RCC 7860 (cell line): ENCODE measurements at regions not wholly inside any gene's neighbourhood (a gene's known extent, or its start where the extent isn't known, plus 50 kb on each side); places are given as distances from the start of the nearest gene placed in this dataset.

Source experiments
- DNase-seq: peaks from one replicate; pipeline ENCODE4 v3.0.0-alpha.2; 2015; ENCODE audit warnings: low spot score
- FAIRE-seq: peaks from 2 replicates; lab custom pipeline; 2012; peaks lifted over from hg19 to GRCh38; lab: Jason Lieb, UNC

DNA sequence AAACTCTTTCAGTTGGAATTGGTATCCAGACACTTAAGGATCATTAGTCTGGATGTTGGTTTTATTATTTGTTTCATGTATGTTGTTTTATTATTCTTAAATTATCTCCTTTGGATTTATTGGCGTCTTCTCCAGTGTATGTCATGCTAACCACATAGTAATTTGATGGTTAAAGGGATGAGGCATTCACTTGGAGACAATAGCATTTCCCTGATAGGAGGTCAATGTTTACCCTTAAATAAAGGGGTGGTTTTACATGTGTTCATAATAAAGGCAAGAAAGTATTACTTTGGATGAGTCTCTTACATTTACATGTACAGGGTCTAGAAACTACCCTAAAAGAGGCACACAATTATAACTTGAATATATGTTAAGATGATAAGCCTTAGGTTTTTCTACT, 51.2 kb upstream of the RNF144B start:
- DNase-seq (no peak), FAIRE-seq (no peak)

DNA sequence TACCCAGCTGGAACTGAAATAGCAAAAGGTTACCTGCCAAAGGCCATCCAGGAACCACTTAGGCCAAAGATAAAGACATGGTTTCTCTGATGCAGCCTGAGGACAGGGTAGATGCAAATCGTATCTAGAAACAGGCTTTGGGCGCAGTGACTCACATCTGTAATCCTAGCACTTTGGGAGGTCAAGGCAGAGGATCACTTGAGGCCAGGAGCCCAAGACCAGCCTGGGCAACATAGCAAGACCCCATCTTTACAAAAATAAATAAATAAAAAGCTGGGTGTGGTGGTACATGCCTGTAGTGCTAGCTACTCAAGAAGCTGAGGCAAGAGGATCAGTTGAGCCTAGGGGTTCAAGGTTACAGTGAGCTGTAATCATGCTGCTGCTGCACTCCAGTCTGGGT, 52.9 kb upstream of the RNF144B start:
- DNase-seq (no peak), FAIRE-seq (no peak)

DNA sequence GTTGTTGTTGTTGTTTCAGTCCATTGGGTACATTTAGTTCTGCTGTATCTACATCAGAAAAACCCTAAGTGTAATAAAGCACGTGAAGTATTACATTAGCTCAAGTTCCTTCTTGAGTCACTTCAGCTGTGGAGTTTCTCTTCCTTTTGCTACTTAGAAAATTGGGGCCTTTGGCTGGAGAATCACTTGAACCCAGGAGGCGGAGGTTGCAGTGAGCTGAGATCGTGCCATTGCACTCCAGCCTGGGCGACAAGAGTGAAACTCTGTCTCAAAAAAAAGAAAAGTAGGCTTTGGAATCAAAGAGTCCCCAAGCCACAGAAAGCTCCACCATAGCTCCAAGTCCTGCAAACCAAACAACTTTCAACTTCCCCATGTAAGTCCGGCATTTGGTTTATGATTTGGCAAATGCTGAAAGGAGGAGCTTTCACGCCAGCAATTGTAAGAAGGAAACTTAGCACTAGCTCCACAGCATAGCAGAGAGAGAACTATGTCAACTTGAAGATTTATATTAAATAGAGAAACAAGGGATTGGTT, 56.5 kb upstream of the RNF144B start:
- DNase-seq, result no peak
- FAIRE-seq, result no peak

DNA sequence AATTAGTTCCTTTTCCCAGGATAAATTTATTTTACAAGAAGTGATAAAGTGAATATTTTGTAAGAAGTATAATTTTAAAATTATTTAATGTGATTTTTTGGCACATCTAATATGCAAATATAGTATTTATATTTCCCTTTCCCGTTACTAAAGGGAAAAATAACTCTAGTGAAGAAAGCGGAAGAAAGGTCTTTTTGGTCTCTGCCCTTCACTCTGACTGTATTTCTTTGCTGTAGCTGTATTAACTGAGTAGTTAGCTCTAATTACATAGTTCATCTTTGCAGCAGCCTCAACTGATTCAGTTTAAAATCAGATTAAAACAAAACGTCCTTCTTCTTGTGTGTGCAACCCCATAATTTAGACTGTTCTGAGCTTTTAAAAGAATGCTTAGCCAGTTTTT, 57.4 kb upstream of the RNF144B start:
- no peak for FAIRE-seq

DNA sequence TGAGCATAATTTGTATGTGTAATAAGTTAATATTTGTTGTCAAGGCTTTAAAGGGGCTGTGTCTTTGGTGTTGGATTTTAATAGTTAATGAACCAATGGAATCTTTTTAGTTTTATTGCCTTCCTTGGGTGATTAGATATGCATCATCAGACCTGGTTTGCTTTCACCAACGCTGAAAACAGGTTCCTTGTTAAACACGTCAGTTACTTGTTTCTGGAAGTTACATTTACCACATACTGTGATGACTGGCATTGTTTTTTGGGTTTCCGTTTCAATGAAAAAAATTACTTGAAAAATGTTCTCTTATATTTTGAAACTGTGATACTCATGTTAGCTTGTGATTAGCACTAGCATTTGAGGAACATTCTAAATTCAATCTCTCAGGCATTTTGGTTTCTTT, 58.6 kb upstream of the RNF144B start:
- FAIRE-seq, result no peak

More for the DNA sequence above, 57.4 kb upstream of the RNF144B start:
- no peak for DNase-seq

DNA sequence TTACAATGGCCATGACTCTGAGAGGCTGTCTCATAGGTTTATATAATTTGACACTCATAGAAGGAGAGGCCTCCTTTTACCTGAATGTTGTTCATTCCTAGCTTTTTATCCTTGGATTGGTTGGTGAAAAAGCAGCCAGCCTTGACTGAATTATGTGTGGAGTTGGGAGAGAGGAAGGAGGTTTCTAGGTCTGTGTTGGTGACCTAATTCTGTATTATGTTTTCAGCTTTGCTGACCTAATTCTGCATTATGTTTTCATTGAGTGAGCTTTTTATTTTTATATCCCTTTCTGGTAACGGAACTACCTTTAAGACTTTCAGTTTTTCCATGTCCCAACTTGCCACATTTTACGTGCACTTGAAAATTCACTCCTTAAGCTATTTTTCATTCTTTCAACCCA, 59.1 kb upstream of the RNF144B start:
- DNase-seq (no peak), FAIRE-seq (no peak)

More for the DNA sequence above, 58.6 kb upstream of the RNF144B start:
- DNase-seq, result no peak

DNA sequence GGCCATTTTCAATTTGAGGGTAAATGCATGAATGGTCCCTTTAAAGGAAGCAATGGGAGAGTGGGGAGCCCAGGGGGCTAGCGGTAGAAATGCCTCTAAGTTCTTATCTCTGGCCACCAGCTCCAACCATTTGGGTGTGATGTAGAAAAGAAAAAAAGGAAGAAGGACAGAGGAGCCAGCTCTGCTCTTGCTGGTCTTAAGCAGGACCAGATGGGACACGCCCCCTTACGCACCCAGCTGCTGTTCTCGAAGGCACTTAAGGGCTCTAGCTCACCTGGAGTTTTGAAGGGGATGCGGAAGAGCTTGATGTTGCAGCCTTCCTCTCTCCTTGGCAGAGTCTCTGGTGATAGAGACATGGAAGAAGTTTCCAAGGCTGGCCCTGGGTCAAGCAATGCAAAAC, 59.5 kb upstream of the RNF144B start:
- FAIRE-seq (no peak), DNase-seq (no peak)

DNA sequence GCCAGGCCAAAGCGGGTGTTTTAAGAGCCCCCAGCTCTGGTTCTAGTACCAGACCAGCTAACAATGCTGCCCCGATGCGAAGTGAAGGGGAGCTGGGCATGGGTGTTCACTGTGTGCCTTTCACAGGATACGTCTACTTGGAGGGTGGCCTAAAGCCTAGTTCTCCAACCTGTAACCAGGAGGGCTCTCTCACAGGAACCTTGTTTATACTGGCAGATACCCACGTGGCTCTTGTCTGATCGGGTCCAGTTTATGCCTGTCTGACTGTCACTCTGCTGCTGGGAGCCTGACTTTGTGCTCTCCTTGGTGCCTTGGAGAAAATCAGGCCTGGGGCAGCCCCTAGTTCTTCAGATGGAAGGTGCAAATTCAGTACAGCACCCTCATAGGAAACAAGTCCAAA, 60.2 kb upstream of the RNF144B start:
- FAIRE-seq, result no peak
- no peak for DNase-seq

DNA sequence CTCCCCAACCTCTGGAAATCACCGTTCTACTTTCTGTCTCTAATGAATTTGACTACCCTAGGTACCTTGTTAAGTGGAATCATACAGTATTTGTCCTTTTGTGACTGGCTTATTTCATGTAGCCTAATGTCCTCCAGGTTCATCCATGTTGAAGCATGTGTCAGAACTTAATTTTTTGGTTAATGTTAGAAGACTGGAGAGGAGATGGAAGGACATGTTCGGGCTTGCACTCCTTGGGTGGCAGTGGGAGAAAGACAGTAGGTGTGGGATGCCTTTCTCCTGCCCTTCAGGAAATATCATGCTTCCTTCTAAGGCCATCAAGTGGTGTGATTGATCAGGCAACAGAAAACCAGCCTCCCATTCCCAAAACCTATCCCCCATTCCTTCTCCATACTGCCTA, 61.1 kb upstream of the RNF144B start:
- FAIRE-seq, result no peak
- DNase-seq, result no peak

DNA sequence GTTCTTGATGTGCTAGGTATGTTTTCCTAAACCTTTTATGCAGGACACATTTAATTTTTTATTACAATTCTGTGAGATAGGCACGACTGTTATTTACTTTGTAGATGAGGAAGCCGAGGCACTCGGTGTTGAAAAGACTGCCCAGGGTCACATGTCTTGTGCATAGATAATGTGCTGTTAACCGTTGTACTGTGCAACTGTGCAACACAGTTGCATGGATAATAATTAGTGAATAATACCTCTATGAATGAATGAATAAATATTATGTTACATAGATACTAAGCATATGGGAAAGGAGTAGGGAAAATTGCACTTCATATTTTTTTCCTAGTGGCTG, 60.3 kb upstream of the DEK start:
- FAIRE-seq, result no peak
- no peak for DNase-seq

DNA sequence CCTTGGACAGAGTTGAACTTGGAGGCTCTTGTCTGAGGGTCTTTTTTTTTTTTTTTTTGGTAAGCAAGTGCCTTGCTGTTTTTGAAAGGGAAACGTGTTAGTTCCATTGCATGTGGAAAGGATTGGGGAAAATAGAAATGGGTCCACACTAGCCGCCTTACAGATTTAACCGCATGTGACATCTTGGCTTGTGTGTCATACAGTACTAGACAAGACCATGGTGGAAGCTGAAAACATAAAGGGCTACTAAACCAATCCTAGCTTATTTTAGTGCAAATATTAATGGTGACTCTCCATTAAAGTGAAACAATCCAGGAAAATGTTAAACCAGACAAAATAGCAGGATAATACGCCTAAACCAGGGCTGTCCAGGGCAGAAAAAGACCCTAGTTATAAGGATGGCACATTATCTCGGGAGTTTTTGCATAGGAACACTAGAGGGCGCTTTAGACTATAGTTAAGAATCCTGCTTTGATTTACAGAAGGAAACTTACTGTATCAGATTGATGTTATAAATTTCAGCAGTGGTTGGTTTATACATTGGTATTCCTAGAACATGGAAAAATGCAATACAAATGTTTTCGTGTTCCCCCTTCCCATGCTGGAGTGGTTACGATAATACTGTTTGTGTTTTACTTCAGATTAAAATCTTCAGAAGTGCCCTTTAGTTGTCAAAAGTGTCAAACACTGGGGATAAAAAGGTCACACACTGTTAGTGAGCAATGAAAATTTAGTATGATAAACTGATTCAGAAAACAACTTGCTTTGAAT, 59.8 kb upstream of the DEK start:
- peak; percentile 54 for FAIRE-seq
- DNase-seq, result peak; percentile 46

DNA sequence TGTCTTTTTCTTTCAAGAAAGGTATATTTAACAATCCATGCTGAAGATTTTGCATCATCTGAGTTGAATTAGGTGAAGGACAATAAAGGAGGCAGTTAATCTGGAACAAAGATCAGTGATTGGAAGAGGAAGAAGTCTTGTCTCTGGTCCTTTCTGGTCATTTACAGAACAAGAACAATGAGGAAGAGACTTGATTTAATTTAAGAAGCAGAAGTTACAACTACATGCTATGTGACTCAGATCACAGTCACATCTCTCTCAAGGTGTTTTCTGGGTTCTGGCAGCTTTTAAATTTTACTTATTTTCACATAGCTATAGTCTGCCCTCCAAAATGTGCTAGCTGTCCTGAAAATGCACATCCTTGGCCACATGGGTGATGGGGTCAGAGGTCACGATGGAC, 53.5 kb upstream of the DEK start:
- FAIRE-seq (no peak), DNase-seq (no peak)

DNA sequence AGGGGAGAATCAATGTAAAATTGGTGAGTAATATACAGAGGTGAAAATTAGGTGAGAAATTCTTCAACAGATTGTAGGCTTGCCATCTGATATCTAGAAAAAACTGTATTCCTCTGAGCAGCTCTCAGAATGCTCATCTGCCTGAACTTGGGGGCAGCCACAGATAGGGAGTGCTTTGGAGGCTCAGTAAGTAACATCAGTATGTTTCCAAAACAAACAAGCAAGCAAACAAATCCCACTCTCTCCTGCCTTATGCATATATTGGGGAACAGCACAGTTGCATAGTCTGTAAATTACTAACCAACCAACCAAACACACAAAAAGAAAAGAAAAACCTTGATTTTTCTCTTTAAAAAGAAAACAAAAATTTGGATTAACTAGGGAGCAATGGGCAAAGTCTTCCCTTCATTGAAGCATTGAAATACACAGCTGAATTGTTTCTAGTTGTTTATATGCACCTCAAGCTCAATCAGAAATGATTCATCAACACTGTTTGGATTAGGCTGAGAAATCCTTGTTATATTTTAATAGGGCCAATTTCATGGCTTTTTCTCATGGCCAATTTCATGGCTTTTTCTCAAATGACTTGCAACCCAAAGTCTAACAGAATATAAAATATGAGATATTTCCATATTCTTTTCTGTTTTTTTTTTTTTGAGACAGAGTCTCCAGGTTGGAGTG, 50.1 kb upstream of the DEK start:
- DNase-seq (no peak), FAIRE-seq (no peak)
